C4-2B (cell line): ENCODE measurements at regions not wholly inside any gene's neighbourhood (a gene's known extent, or its start where the extent isn't known, plus 50 kb on each side); places are given as distances from the start of the nearest gene placed in this dataset.

Experiments
- H3K27ac ChIP-seq: fragments of 450-650 bp; 2 replicates; pipeline ENCODE4 v1.5.1; 2017
- ZFX ChIP-seq: fragments of 450-650 bp; IDR thresholded peaks from 2 replicates; pipeline ENCODE4 v1.6.1; 2017
- TF ChIP-seq, protein P1 (sequence below): fragments of 450-650 bp; conservative IDR thresholded peaks from 2 replicates; pipeline ENCODE4 v1.5.1; 2017; ENCODE audit warnings: mild to moderate bottlenecking

DNA sequence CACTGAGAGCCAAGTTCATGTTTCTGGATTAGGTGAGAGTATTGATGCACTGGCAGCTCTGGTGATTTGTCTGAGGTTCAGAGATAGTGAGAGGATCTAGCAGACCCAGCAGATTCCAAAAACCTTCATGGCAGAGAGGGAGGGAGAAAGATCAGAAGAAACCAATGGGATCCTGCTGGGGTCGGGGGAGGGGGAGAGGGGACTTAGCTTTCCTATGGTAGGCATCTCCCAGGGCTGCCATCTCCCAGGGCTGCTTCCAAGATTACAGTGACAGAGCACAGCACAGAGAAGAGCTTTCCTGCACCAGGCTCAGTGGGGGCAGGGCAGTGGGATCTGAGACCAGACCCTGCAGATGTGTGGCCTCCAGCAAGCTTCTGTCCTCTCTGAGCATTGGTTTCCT lies 76.8 kb upstream of the GDF10 start:
- TF ChIP-seq, protein P1, sequence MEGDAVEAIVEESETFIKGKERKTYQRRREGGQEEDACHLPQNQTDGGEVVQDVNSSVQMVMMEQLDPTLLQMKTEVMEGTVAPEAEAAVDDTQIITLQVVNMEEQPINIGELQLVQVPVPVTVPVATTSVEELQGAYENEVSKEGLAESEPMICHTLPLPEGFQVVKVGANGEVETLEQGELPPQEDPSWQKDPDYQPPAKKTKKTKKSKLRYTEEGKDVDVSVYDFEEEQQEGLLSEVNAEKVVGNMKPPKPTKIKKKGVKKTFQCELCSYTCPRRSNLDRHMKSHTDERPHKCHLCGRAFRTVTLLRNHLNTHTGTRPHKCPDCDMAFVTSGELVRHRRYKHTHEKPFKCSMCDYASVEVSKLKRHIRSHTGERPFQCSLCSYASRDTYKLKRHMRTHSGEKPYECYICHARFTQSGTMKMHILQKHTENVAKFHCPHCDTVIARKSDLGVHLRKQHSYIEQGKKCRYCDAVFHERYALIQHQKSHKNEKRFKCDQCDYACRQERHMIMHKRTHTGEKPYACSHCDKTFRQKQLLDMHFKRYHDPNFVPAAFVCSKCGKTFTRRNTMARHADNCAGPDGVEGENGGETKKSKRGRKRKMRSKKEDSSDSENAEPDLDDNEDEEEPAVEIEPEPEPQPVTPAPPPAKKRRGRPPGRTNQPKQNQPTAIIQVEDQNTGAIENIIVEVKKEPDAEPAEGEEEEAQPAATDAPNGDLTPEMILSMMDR, result no peak
- TF ChIP-seq ZFX, result no peak
- H3K27ac ChIP-seq, result no peak overlapping the region

- TF ChIP-seq, protein P1, result no peak
- TF ChIP-seq ZFX, result no peak
- no peak overlapping the region for H3K27ac ChIP-seq
These were observed 75.3 kb upstream of the GDF10 start for GRCh38 chr10:47224546-47225218.

DNA sequence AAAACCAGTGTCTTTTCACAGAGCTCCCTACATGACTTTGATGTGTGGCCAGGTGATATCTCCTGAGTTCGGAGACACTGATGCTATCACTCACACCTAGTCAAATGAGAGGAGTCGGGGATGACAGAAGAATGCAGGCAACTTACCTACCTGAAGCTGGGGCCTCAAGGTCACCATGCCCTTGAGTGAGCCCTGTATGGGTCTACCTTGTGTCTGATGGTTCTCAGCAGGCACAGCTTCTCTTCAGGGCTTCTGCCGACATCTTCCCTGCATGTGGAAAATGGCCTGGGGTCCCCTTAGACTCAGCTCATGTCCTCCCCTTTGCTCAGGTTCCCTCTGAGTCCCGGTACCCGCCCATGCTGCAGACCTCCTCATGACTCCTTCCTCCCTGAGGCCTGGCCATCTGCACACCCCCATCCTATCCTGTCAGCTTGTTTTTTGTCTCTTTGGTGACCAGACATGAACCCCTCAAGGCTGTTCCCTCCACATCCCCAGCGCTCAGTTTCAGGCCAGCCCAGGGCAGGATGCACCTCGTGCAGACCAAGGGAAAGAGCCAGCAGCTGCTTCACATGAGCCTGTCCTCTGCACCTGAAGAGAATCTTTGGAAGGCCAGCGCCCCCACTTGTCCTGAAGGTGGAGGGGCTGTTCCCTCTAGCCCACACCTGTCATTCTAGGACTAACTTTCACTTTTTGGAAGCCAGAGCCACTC lies 74.6 kb upstream of the GDF10 start:
- TF ChIP-seq, protein P1, result no peak
- TF ChIP-seq ZFX, result no peak
- no peak overlapping the region for H3K27ac ChIP-seq

DNA sequence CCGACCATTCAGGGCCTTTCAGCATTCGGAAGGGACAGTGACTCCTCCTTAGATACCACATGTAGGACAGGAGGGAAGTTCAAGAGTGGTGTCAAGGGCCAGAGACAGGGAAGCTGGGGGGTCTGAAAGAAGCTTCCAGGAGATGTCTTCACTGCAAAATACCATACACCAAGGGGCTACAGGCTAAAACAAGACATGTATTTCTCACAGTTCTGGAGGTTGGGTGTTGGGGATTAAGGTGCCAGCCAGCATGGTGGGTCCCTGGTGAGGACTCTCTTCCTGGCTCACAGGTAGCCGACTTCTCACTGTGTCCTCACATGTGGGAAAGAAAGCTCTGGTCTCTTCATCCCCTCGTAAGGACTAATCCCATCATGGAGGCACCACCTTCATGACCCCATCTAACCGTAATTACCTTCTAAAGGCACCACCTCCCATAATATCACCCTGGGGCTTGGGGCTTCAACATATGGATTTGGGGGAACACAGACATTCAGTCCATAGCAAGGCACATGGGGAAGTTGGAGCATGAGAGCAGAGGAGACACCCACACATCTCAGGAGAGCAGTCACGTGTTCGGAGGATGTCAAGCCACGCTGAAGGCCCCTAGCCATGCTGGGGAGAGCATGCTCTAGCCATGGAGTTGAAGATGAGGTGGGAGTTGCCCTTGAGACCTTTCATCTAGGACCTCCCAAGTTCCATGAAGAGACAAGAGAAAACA lies 73.9 kb upstream of the GDF10 start:
- no peak for TF ChIP-seq ZFX
- TF ChIP-seq, protein P1, result no peak
- no peak overlapping the region for H3K27ac ChIP-seq

DNA sequence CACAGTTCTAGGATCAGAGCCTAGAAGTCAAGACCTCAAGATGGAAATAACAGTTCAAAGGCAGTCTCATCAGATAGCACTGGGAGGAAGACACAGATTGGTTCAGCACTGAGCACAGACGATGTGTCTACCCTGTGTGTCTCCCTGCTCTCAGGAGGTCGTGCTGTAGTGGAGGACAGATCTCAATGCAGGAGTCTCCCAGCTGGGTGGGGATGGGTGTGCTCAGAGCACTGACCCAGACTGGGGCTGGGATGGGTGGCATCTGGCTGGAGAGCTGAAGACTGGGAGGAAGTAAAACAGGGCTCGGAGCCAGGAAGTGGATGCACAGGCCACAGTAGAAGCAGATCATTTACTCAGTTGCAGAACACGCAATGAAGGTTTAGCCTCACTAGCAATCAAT lies 69.5 kb upstream of the GDF10 start:
- TF ChIP-seq, protein P1, result no peak
- TF ChIP-seq ZFX, result no peak
- no peak overlapping the region for H3K27ac ChIP-seq

DNA sequence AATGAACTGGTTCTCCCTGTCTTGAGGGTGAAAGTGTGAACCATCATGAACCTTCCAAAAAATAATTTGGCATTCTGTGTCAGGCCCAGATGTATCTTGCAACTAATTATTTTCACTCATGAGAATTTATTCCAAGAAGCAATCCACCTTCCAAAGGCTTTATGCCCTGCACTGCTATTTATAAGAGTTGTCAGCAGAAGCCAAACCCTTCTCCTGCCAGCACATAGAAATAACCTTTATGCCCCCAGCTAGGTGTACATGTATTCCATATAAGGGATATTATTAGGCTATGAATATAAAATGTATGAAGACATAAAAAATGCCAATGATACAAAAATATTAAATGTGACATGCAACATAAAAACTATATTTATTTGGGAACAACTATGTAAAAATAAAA lies 69.0 kb upstream of the GDF10 start:
- no peak overlapping the region for H3K27ac ChIP-seq
- TF ChIP-seq, protein P1, result no peak
- no peak for TF ChIP-seq ZFX

- TF ChIP-seq, protein P1, result no peak
- no peak for TF ChIP-seq ZFX
- H3K27ac ChIP-seq, result no peak overlapping the region
These were observed 68.6 kb upstream of the GDF10 start for GRCh38 chr10:47231414-47231813.
